ENCODE measurements at regions not wholly inside any gene's neighbourhood (a gene's known extent, or its start where the extent isn't known, plus 50 kb on each side); places are given as distances from the start of the nearest gene placed in this dataset.
"Not testable (repeated sequence)": the region's sequence is repeated elsewhere in the genome, so short reads cannot be mapped to it uniquely, and the experiment has no call there.

DNA sequence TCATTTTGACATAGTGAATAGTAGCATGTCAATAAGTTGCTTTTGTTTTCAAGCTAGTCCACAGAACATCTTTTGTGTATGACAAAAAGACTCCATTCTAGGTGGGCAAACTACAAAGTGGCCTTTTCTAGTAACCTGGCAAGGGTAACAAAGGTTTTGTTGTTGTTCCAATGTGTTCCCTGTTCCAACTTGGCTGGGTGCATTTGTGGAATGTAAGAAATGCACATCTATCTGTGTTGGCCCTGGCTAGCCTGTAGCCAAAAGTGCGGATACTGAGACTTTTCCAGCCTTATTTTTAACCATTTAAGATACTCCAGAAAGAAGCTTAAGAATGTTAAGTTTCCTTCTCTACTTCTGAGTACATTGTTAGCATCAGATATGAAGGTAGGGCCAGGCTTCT, 118.7 kb upstream of the CHRDL1 start:
- no peak overlapping the region for H3K4me3 Mint-ChIP-seq (ENCODE audit: unreplicated experiment)
- Histone ChIP-seq H3K27me3 (replicated peaks; ENCODE audit: control insufficient read depth, insufficient read depth, low read length) (no peaks in the 10 kb centered on the region), H3K4me1 (no peaks in the 10 kb centered on the region), H3K36me3 (ENCODE audit: control insufficient read depth, insufficient read depth, low read length) (no peaks in the 10 kb centered on the region), H3K9me3 (no peaks in the 10 kb centered on the region), H3K4me3 (ENCODE audit: low read depth, low read length) (no peak overlapping the region)
- ChIA-PET POLR2A (no interaction called here), CTCF (no interaction called here)
- H3K27ac Mint-ChIP-seq (ENCODE audit: unreplicated experiment) = no peak overlapping the region
- no peaks in the 10 kb centered on the region for H3K9me3 Mint-ChIP-seq (ENCODE audit: unreplicated experiment)
- H3K27me3 Mint-ChIP-seq (ENCODE audit: insufficient read depth, unreplicated experiment) = no peaks in the 10 kb centered on the region
- intact Hi-C loops (cut with micrococcal nuclease; ENCODE audit: unreplicated experiment) = no loop called here
- no TSS peak for BruUV-seq (replicated peaks)
- no peaks in the 10 kb centered on the region for H3K4me1 Mint-ChIP-seq (ENCODE audit: low read depth, unreplicated experiment)
- no peak for DNase-seq
- H3K36me3 Mint-ChIP-seq (ENCODE audit: insufficient read depth, unreplicated experiment) = no peaks in the 10 kb centered on the region
- TF ChIP-seq, protein P1, sequence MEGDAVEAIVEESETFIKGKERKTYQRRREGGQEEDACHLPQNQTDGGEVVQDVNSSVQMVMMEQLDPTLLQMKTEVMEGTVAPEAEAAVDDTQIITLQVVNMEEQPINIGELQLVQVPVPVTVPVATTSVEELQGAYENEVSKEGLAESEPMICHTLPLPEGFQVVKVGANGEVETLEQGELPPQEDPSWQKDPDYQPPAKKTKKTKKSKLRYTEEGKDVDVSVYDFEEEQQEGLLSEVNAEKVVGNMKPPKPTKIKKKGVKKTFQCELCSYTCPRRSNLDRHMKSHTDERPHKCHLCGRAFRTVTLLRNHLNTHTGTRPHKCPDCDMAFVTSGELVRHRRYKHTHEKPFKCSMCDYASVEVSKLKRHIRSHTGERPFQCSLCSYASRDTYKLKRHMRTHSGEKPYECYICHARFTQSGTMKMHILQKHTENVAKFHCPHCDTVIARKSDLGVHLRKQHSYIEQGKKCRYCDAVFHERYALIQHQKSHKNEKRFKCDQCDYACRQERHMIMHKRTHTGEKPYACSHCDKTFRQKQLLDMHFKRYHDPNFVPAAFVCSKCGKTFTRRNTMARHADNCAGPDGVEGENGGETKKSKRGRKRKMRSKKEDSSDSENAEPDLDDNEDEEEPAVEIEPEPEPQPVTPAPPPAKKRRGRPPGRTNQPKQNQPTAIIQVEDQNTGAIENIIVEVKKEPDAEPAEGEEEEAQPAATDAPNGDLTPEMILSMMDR (IDR thresholded peaks at IDR 0.05; ENCODE audit: insufficient read depth in 1 of 2, low read depth in 1 of 2, low read length in 1 of 2, severe bottlenecking in 1 of 2, unreplicated experiment in 1 of 2) = no peak

GRCh38 chrX:110904747-110905146, 109.1 kb upstream of the CHRDL1 start:
- H3K27ac Mint-ChIP-seq (ENCODE audit: unreplicated experiment); POLR2A ChIA-PET; H3K36me3 Mint-ChIP-seq (ENCODE audit: insufficient read depth, unreplicated experiment); CTCF ChIA-PET; BruUV-seq (replicated peaks); H3K9me3 Mint-ChIP-seq (ENCODE audit: unreplicated experiment); H3K4me3 ChIP-seq (ENCODE audit: low read depth, low read length); H3K36me3 ChIP-seq (ENCODE audit: control insufficient read depth, insufficient read depth, low read length); H3K4me3 Mint-ChIP-seq (ENCODE audit: unreplicated experiment); H3K9me3 ChIP-seq; H3K27me3 ChIP-seq (replicated peaks; ENCODE audit: control insufficient read depth, insufficient read depth, low read length); intact Hi-C loops (cut with micrococcal nuclease; ENCODE audit: unreplicated experiment); H3K4me1 Mint-ChIP-seq (ENCODE audit: low read depth, unreplicated experiment); DNase-seq; H3K27me3 Mint-ChIP-seq (ENCODE audit: insufficient read depth, unreplicated experiment); H3K4me1 ChIP-seq: not testable (repeated sequence)

- intact Hi-C loops (cut with micrococcal nuclease; ENCODE audit: unreplicated experiment) = no loop called here
- CTCF ChIA-PET = no interaction called here
- no peaks in the 10 kb centered on the region for H3K9me3 Mint-ChIP-seq (ENCODE audit: unreplicated experiment)
Observed at GRCh38 chrX:110881971-110882370, 86.4 kb upstream of the CHRDL1 start.

More at GRCh38 chrX:110881971-110882370, 86.4 kb upstream of the CHRDL1 start:
- no peak overlapping the region for H3K27ac Mint-ChIP-seq (ENCODE audit: unreplicated experiment)
- DNase-seq = no peak
- Histone ChIP-seq H3K27me3 (replicated peaks; ENCODE audit: control insufficient read depth, insufficient read depth, low read length) (no peaks in the 10 kb centered on the region), H3K4me3 (ENCODE audit: low read depth, low read length) (no peak overlapping the region), H3K4me1 (no peaks in the 10 kb centered on the region), H3K36me3 (ENCODE audit: control insufficient read depth, insufficient read depth, low read length) (no peaks in the 10 kb centered on the region), H3K9me3 (no peaks in the 10 kb centered on the region)
- no TSS peak for BruUV-seq (replicated peaks)
- H3K27me3 Mint-ChIP-seq (ENCODE audit: insufficient read depth, unreplicated experiment) = no peaks in the 10 kb centered on the region
- TF ChIP-seq, protein P1 (IDR thresholded peaks at IDR 0.05; ENCODE audit: insufficient read depth in 1 of 2, low read depth in 1 of 2, low read length in 1 of 2, severe bottlenecking in 1 of 2, unreplicated experiment in 1 of 2) = no peak
- H3K4me3 Mint-ChIP-seq (ENCODE audit: unreplicated experiment) = no peak overlapping the region
- no peaks in the 10 kb centered on the region for H3K36me3 Mint-ChIP-seq (ENCODE audit: insufficient read depth, unreplicated experiment)
- H3K4me1 Mint-ChIP-seq (ENCODE audit: low read depth, unreplicated experiment) = no peaks in the 10 kb centered on the region
- POLR2A ChIA-PET = no interaction called here

Measured in Caco-2 (cell line).